GM23338 (cell line): ENCODE measurements at regions not wholly inside any gene's neighbourhood (a gene's known extent, or its start where the extent isn't known, plus 50 kb on each side); places are given as distances from the start of the nearest gene placed in this dataset.

Source experiments
- ATAC-seq: fragments of 200-7000 bp; cut with Tn5 transposase; 3 replicates; pipeline ENCODE4 v1.9.1; 2020
- DNase-seq: peaks from one replicate; pipeline ENCODE4 v3.0.0-alpha.2; 2015; ENCODE audit warnings: low spot score
- H2AFZ ChIP-seq: fragments of 200-600 bp; sonication (generic); 2 replicates; pipeline ENCODE4 v1.8.0; 2016; ENCODE audit warnings: antibody characterized with exemption, mild to moderate bottlenecking, moderate library complexity
- H3F3A ChIP-seq: fragments of 200-600 bp; sonication (generic); replicated peaks from 2 replicates; pipeline ENCODE4 v1.8.0; 2017; ENCODE audit warnings: antibody characterized with exemption, mixed run types, low read depth
- H3K27ac ChIP-seq: fragments of 200-600 bp; sonication (generic); 2 replicates; pipeline ENCODE4 v1.6.1; 2016; ENCODE audit warnings: low read depth
- H3K27me3 ChIP-seq: fragments of 200-600 bp; sonication (generic); 2 replicates; pipeline ENCODE4 v1.8.0; 2016; ENCODE audit warnings: mild to moderate bottlenecking, mixed run types, moderate library complexity; ENCODE audit not compliant: insufficient read depth
- H3K36me3 ChIP-seq: fragments of 200-600 bp; sonication (generic); 2 replicates; pipeline ENCODE4 v1.8.0; 2016; ENCODE audit warnings: mild to moderate bottlenecking; ENCODE audit not compliant: insufficient read depth
- H3K4me1 ChIP-seq: fragments of 200-600 bp; sonication (generic); 2 replicates; pipeline ENCODE4 v1.8.0; 2016; ENCODE audit warnings: mild to moderate bottlenecking, moderate library complexity; ENCODE audit not compliant: insufficient read depth
- H3K4me2 ChIP-seq: fragments of 200-600 bp; sonication (generic); 2 replicates; pipeline ENCODE4 v1.7.1; 2017; ENCODE audit warnings: mixed run types
- H3K4me3 ChIP-seq: fragments of 200-600 bp; sonication (generic); 2 replicates; pipeline ENCODE4 v1.6.1; 2016; ENCODE audit warnings: mixed run types
- H3K79me2 ChIP-seq: fragments of 200-600 bp; sonication (generic); replicated peaks from 2 replicates; pipeline ENCODE4 v1.8.0; 2017; ENCODE audit warnings: mild to moderate bottlenecking; ENCODE audit not compliant: insufficient read depth
- H3K9me2 ChIP-seq: fragments of 200-600 bp; sonication (generic); 2 replicates; pipeline ENCODE4 v1.8.0; 2017; ENCODE audit not compliant: insufficient read depth
- H4K20me1 ChIP-seq: fragments of 200-600 bp; sonication (generic); replicated peaks from 2 replicates; pipeline ENCODE4 v1.8.0; 2017; ENCODE audit warnings: mild to moderate bottlenecking; ENCODE audit not compliant: insufficient read depth
- H3K27ac Mint-ChIP-seq: 2 replicates; pipeline ENCODE4 v1.8.0; 2020; ENCODE audit warnings: inconsistent platforms, mild to moderate bottlenecking, moderate library complexity, mixed read lengths
- H3K27me3 Mint-ChIP-seq: 3 replicates; pipeline ENCODE4 v1.8.0; 2022; ENCODE audit warnings: low read depth, mild to moderate bottlenecking, moderate library complexity, mixed read lengths, inconsistent platforms; ENCODE audit not compliant: insufficient read depth, poor library complexity
- H3K36me3 Mint-ChIP-seq: 3 replicates; pipeline ENCODE4 v1.8.0; 2021; ENCODE audit warnings: low read depth, mild to moderate bottlenecking, inconsistent platforms, moderate library complexity, mixed read lengths
- H3K4me1 Mint-ChIP-seq: 3 replicates; pipeline ENCODE4 v1.8.0; 2020; ENCODE audit warnings: mild to moderate bottlenecking, inconsistent platforms, mixed read lengths
- H3K4me3 Mint-ChIP-seq: 3 replicates; pipeline ENCODE4 v1.8.0; 2021; ENCODE audit warnings: moderate library complexity, mild to moderate bottlenecking, inconsistent platforms, mixed read lengths
- H3K9me3 Mint-ChIP-seq: 3 replicates; pipeline ENCODE4 v1.8.0; 2020; ENCODE audit warnings: moderate library complexity, mild to moderate bottlenecking, inconsistent platforms, mixed read lengths
- CREB1 ChIP-seq: fragments of 250-450 bp; sonication (Bioruptor Pico); IDR thresholded peaks from 2 replicates; pipeline ENCODE4 v1.5.0; 2020; ENCODE audit warnings: low read depth, mild to moderate bottlenecking, moderate library complexity
- CTCF ChIP-seq, 2 experiments: fragments of 200-600 bp in 1 of 2; sonication (generic) in 1 of 2; conservative IDR thresholded peaks; 2 replicates each; pipeline versions ENCODE4 v1.5.1 to v1.6.1; 2016 to 2017; ENCODE audit warnings: antibody characterized with exemption in 2 of 2, low read depth in 2 of 2, mild to moderate bottlenecking in 2 of 2, moderate library complexity in 1 of 2
- ETS1 ChIP-seq: IDR thresholded peaks from 2 replicates; pipeline ENCODE4 v1.6.1; 2016; ENCODE audit warnings: antibody characterized with exemption
- EZH2 ChIP-seq: fragments of 200-600 bp; sonication (generic); IDR thresholded peaks from one replicate; pipeline ENCODE4 v1.8.0; 2017; ENCODE audit warnings: antibody characterized with exemption, mild to moderate bottlenecking, low read depth; ENCODE audit not compliant: unreplicated experiment
- EZH2phosphoT487 ChIP-seq: fragments of 200-600 bp; sonication (generic); IDR thresholded peaks from one replicate; pipeline ENCODE4 v1.8.1; 2018; ENCODE audit warnings: antibody characterized with exemption; ENCODE audit not compliant: unreplicated experiment
- JUNB ChIP-seq: IDR thresholded peaks from one replicate; pipeline ENCODE4 v1.6.1; 2016; ENCODE audit warnings: antibody characterized with exemption; ENCODE audit not compliant: unreplicated experiment
- NANOG ChIP-seq: IDR thresholded peaks from 2 replicates; pipeline ENCODE4 v1.6.1; 2016; ENCODE audit warnings: antibody characterized with exemption, borderline replicate concordance
- POLR2AphosphoS5 ChIP-seq: IDR thresholded peaks from 2 replicates; pipeline ENCODE4 v1.6.1; 2016; ENCODE audit warnings: antibody characterized with exemption, low read depth
- REST ChIP-seq: IDR thresholded peaks from one replicate; pipeline ENCODE4 v1.6.1; 2018; ENCODE audit warnings: antibody characterized with exemption; ENCODE audit not compliant: unreplicated experiment
- STAT1 ChIP-seq: IDR thresholded peaks from one replicate; pipeline ENCODE4 v1.6.1; 2016; ENCODE audit warnings: antibody characterized with exemption; ENCODE audit not compliant: unreplicated experiment
- ZNF114 ChIP-seq: fragments of 250-450 bp; sonication (Bioruptor Pico); IDR thresholded peaks from 2 replicates; pipeline ENCODE4 v1.5.0; 2020; ENCODE audit warnings: mild to moderate bottlenecking, moderate library complexity
- ZNF331 ChIP-seq: fragments of 250-450 bp; sonication (Bioruptor Pico); IDR thresholded peaks from 2 replicates; pipeline ENCODE4 v1.5.0; 2020; ENCODE audit warnings: low read depth, mild to moderate bottlenecking, moderate library complexity
- ZNF462 ChIP-seq: fragments of 250-450 bp; sonication (Bioruptor Pico); IDR thresholded peaks from 2 replicates; pipeline ENCODE4 v1.5.0; 2020; ENCODE audit warnings: mild to moderate bottlenecking, moderate library complexity

- no peaks in the 10 kb centered on the region for H3K9me3 Mint-ChIP-seq
Measured at GRCh38 chr6:44629636-44630035, 242.1 kb downstream of the CDC5L start.

More at GRCh38 chr6:44629636-44630035, 242.1 kb downstream of the CDC5L start:
- H3K4me2 ChIP-seq: no peak overlapping the region
- 0 out of 2 replicates have a peak, but pooled peaks cover 2% of the 10 kb centered on the region for H3F3A ChIP-seq
- H3K27me3 ChIP-seq: no peaks in the 10 kb centered on the region
- Mint-ChIP-seq H3K36me3 (no peaks in the 10 kb centered on the region; the same call in 2 of the 3 replicates), H3K27ac (no peak overlapping the region), H3K4me3 (no peak overlapping the region), H3K27me3 (peaks cover 13% of the 10 kb centered on the region), H3K4me1 (peaks cover 43% of the 10 kb centered on the region)
- H4K20me1 ChIP-seq: no peaks in the 10 kb centered on the region
- no peak for ATAC-seq
- H3K4me3 ChIP-seq: no peak overlapping the region
- no peaks in the 10 kb centered on the region for H3K36me3 ChIP-seq
- peak overlapping the region; percentile 63; the same call in 1 of the 2 replicates for H2AFZ ChIP-seq
- no peak for DNase-seq
- TF ChIP-seq ZNF331: no peak
- TF ChIP-seq EZH2: no peak
- no peak for TF ChIP-seq EZH2phosphoT487
- no peak for TF ChIP-seq ETS1
- no peak for TF ChIP-seq ZNF114 (CRISPR knock-in tag)
- TF ChIP-seq POLR2AphosphoS5: no peak
- no peak for TF ChIP-seq JUNB
- no peak for TF ChIP-seq CTCF (conservative IDR thresholded peaks at IDR 0.05; ENCODE audit: low read depth in 2 of 2)
- TF ChIP-seq REST: no peak
- no peak for TF ChIP-seq ZNF462 (CRISPR knock-in tag)
- TF ChIP-seq CREB1 (CRISPR knock-in tag): no peak
- TF ChIP-seq NANOG: no peak
- TF ChIP-seq STAT1: no peak
- no peaks in the 10 kb centered on the region for H3K9me2 ChIP-seq
- no peak overlapping the region for H3K27ac ChIP-seq
- H3K4me1 ChIP-seq: peaks cover 29% of the 10 kb centered on the region
- no peaks in the 10 kb centered on the region for H3K79me2 ChIP-seq
